ENCODE measurements at regions not wholly inside any gene's neighbourhood (a gene's known extent, or its start where the extent isn't known, plus 50 kb on each side); places are given as distances from the start of the nearest gene placed in this dataset.

DNA sequence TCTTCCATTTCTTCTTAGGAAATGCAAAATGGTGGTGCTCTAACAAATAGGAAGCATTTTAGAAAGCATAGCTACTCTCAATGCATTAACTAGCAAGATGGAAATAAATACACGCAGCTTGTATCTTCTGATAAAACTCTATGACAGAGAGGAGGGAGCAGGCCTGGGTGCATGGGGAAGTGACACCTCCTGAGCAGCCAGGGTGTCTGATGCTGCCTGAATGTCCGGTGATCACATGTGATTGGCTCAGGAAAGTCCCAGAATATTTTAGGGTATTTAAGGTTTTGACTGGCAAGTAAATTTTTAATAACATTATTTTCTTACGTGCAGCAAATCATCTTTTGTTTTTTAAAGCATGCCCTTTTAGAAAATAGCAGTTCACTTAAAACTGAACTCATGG, 261.0 kb upstream of the KLF6 start:
- Histone ChIP-seq H3K27ac (ENCODE audit: low read length) (peak overlapping the region; percentile 40; the same call in 1 of the 2 replicates), H3K4me3 (ENCODE audit: low read depth in 2 of 2, low read length in 2 of 2) (no peak overlapping the region), H3K4me1 (ENCODE audit: control insufficient read depth, insufficient read depth, low read length) (no peaks in the 10 kb centered on the region), H3K27me3 (ENCODE audit: control insufficient read depth, insufficient read depth, low read length) (no peaks in the 10 kb centered on the region), H3K36me3 (ENCODE audit: control insufficient read depth, insufficient read depth, low read length) (no peaks in the 10 kb centered on the region), H3K9me3 (ENCODE audit: control insufficient read depth, insufficient read depth, low read depth, low read length) (peaks cover 19% of the 10 kb centered on the region; the same call in 1 of the 2 replicates)
- ATAC-seq = no peak
- intact Hi-C loops (cut with micrococcal nuclease; ENCODE audit: unreplicated experiment) (no loop called here), in situ Hi-C loops (cut with HindIII; ENCODE audit: low pct_unique_long_range_greater_than_20kb, low sequenced_read_pairs) (no loop called here)
- POLR2A ChIA-PET = no interaction called here
- no TSS peak for BruUV-seq (replicated peaks)
- DNase-seq (ENCODE audit: low read depth, low spot score) = no peak
- TF ChIP-seq POLR2AphosphoS5 (IDR thresholded peaks at IDR 0.05; ENCODE audit: low read depth, low read length) = no peak
- no peak for TF ChIP-seq SIN3A (IDR thresholded peaks at IDR 0.05; ENCODE audit: borderline replicate concordance, insufficient read depth, low read depth, low read length)
- no peak for TF ChIP-seq TCF7L2 (IDR thresholded peaks at IDR 0.05; ENCODE audit: low read depth, low read length)
- TF ChIP-seq, protein P1, sequence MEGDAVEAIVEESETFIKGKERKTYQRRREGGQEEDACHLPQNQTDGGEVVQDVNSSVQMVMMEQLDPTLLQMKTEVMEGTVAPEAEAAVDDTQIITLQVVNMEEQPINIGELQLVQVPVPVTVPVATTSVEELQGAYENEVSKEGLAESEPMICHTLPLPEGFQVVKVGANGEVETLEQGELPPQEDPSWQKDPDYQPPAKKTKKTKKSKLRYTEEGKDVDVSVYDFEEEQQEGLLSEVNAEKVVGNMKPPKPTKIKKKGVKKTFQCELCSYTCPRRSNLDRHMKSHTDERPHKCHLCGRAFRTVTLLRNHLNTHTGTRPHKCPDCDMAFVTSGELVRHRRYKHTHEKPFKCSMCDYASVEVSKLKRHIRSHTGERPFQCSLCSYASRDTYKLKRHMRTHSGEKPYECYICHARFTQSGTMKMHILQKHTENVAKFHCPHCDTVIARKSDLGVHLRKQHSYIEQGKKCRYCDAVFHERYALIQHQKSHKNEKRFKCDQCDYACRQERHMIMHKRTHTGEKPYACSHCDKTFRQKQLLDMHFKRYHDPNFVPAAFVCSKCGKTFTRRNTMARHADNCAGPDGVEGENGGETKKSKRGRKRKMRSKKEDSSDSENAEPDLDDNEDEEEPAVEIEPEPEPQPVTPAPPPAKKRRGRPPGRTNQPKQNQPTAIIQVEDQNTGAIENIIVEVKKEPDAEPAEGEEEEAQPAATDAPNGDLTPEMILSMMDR (IDR thresholded peaks at IDR 0.05) = no peak
- TF ChIP-seq, protein P2, sequence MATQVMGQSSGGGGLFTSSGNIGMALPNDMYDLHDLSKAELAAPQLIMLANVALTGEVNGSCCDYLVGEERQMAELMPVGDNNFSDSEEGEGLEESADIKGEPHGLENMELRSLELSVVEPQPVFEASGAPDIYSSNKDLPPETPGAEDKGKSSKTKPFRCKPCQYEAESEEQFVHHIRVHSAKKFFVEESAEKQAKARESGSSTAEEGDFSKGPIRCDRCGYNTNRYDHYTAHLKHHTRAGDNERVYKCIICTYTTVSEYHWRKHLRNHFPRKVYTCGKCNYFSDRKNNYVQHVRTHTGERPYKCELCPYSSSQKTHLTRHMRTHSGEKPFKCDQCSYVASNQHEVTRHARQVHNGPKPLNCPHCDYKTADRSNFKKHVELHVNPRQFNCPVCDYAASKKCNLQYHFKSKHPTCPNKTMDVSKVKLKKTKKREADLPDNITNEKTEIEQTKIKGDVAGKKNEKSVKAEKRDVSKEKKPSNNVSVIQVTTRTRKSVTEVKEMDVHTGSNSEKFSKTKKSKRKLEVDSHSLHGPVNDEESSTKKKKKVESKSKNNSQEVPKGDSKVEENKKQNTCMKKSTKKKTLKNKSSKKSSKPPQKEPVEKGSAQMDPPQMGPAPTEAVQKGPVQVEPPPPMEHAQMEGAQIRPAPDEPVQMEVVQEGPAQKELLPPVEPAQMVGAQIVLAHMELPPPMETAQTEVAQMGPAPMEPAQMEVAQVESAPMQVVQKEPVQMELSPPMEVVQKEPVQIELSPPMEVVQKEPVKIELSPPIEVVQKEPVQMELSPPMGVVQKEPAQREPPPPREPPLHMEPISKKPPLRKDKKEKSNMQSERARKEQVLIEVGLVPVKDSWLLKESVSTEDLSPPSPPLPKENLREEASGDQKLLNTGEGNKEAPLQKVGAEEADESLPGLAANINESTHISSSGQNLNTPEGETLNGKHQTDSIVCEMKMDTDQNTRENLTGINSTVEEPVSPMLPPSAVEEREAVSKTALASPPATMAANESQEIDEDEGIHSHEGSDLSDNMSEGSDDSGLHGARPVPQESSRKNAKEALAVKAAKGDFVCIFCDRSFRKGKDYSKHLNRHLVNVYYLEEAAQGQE (IDR thresholded peaks at IDR 0.05; ENCODE audit: insufficient read depth in 1 of 2, low read depth in 2 of 2, low read length in 1 of 2) = no peak
- CTCF ChIA-PET = no interaction called here

DNA sequence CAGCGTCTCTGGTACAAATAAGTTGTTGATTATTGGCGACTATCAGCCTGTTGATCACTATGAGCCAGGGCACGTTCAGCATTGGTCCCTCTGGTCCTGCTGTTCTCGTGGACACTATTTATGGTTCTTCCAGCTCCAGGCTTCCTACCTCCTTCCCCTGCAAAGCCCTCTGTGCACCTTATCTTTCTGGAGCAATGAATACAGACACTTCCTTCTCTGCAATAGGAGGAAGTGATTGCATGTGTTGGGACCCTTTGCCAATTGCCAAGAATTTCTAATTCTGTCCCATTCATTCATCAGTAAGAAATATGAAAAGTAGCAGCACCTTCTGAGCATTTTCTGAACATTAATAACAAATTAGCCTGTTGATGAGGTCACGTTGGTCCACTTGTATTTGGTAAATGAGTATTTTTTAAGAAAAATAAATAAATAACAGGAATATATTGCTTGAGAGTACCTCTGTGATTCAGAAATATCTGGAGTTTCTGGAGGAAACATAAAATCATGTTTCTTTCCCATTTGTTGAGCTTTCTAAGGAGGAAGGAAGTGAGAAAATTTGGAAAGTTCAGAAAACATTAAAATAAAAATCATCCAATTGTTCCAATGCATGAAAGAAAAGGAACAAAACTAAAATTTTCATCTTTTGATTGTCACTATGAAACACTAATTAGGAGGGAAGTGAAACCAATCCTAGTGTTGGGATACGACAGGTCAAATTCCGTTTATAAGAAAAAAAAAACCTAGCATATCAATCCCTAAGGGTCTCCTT, 259.1 kb upstream of the KLF6 start:
- ATAC-seq = no peak
- no peaks in the 10 kb centered on the region for H3K27me3 ChIP-seq (ENCODE audit: control insufficient read depth, insufficient read depth, low read length)
- intact Hi-C loops (cut with micrococcal nuclease; ENCODE audit: unreplicated experiment) = no loop called here
- no TSS peak for BruUV-seq (replicated peaks)
- CTCF ChIA-PET = no interaction called here
- H3K9me3 ChIP-seq (ENCODE audit: control insufficient read depth, insufficient read depth, low read depth, low read length) = peaks cover 27% of the 10 kb centered on the region; the same call in 1 of the 2 replicates
- no peaks in the 10 kb centered on the region for H3K4me1 ChIP-seq (ENCODE audit: control insufficient read depth, insufficient read depth, low read length)
- peak overlapping the region; percentile 40; the same call in 1 of the 2 replicates for H3K27ac ChIP-seq (ENCODE audit: low read length)
- H3K4me3 ChIP-seq (ENCODE audit: low read depth in 2 of 2, low read length in 2 of 2) = no peak overlapping the region
- no peak for DNase-seq (ENCODE audit: low read depth, low spot score)
- in situ Hi-C loops (cut with HindIII; ENCODE audit: low pct_unique_long_range_greater_than_20kb, low sequenced_read_pairs) = no loop called here
- H3K36me3 ChIP-seq (ENCODE audit: control insufficient read depth, insufficient read depth, low read length) = no peaks in the 10 kb centered on the region
- TF ChIP-seq, protein P1 (IDR thresholded peaks at IDR 0.05) = no peak
- no peak for TF ChIP-seq TCF7L2 (IDR thresholded peaks at IDR 0.05; ENCODE audit: low read depth, low read length)
- POLR2A ChIA-PET = no interaction called here

Data from Panc1 (cell line).